SU-DHL-6 (cell line): ENCODE measurements at regions not wholly inside any gene's neighbourhood (a gene's known extent, or its start where the extent isn't known, plus 50 kb on each side); places are given as distances from the start of the nearest gene placed in this dataset.
A peak's percentile ranks its signal among the peaks of the same experiment; 100 is the strongest.

ENCODE experiments used
- H2AFZ ChIP-seq: fragments of 200-600 bp; sonication (generic); 2 replicates; pipeline ENCODE4 v1.6.1; 2014; ENCODE audit warnings: low read depth, mild to moderate bottlenecking, moderate library complexity, mixed read lengths, antibody characterized with exemption, low read length; ENCODE audit not compliant: severe bottlenecking
- H3F3A ChIP-seq: fragments of 200-600 bp; shearing (Covaris generic); 2 replicates; pipeline ENCODE4 v1.6.0; 2016; ENCODE audit warnings: antibody characterized with exemption, mild to moderate bottlenecking; ENCODE audit not compliant: insufficient read depth
- H3K27ac ChIP-seq: fragments of 200-600 bp; sonication (generic); 2 replicates; pipeline ENCODE4 v1.5.1; 2016; ENCODE audit warnings: low read depth, mild to moderate bottlenecking, low read length, moderate library complexity, mixed read lengths
- H3K27me3 ChIP-seq: fragments of 200-600 bp; sonication (generic), shearing (Covaris generic); 2 replicates; pipeline ENCODE4 v1.6.0; 2014; ENCODE audit warnings: mild to moderate bottlenecking, low read length
- H3K36me3 ChIP-seq: fragments of 200-600 bp; sonication (generic); 2 replicates; pipeline ENCODE4 v1.6.1; 2014; ENCODE audit warnings: mild to moderate bottlenecking, low read length, mixed read lengths
- H3K4me2 ChIP-seq: fragments of 300-600, 200-600 bp; shearing (Covaris generic), sonication (generic); 2 replicates; pipeline ENCODE4 v1.6.0; 2014; ENCODE audit warnings: low read length, low read depth, mild to moderate bottlenecking; ENCODE audit not compliant: poor library complexity, severe bottlenecking
- H3K4me3 ChIP-seq: fragments of 200-600 bp; sonication (generic); 2 replicates; pipeline ENCODE4 v1.5.1; 2014; ENCODE audit warnings: antibody characterized with exemption, low read length, mild to moderate bottlenecking, mixed read lengths; ENCODE audit not compliant: insufficient read depth, poor library complexity, severe bottlenecking
- H3K79me2 ChIP-seq: fragments of 200-600 bp; sonication (generic); 2 replicates; pipeline ENCODE4 v1.6.1; 2014; ENCODE audit warnings: mild to moderate bottlenecking, low read length, moderate library complexity; ENCODE audit not compliant: insufficient read depth
- H3K9ac ChIP-seq: fragments of 200-600 bp; sonication (generic); 2 replicates; pipeline ENCODE4 v1.7.0; 2014; ENCODE audit warnings: mild to moderate bottlenecking, low read length
- H3K9me2 ChIP-seq: fragments of 200-600 bp; sonication (generic); replicated peaks from 2 replicates; pipeline ENCODE4 v1.6.1; 2014; ENCODE audit warnings: low read length; ENCODE audit not compliant: insufficient read depth
- H3K9me3 ChIP-seq: fragments of 200-600 bp; sonication (generic); 2 replicates; pipeline ENCODE4 v1.6.1; 2014; ENCODE audit warnings: low read length, mixed read lengths; ENCODE audit not compliant: insufficient read depth
- H4K20me1 ChIP-seq: fragments of 200-600 bp; sonication (generic); 2 replicates; pipeline ENCODE4 v1.6.1; 2014; ENCODE audit warnings: low read depth, mild to moderate bottlenecking, antibody characterized with exemption, low read length, moderate library complexity, mixed read lengths
- CTCF ChIP-seq: fragments of 200-600 bp; sonication (generic); IDR thresholded peaks from one replicate; pipeline ENCODE4 v1.5.1; 2017; ENCODE audit warnings: antibody characterized with exemption, mild to moderate bottlenecking, low read length, moderate library complexity; ENCODE audit not compliant: insufficient read depth, poor library complexity, severe bottlenecking
- EZH2phosphoT487 ChIP-seq: fragments of 200-600 bp; sonication (generic), shearing (Covaris generic); conservative IDR thresholded peaks from 2 replicates; pipeline ENCODE4 v1.6.1; 2018; ENCODE audit warnings: mild to moderate bottlenecking, antibody characterized with exemption, low read length, moderate library complexity, mixed read lengths

GRCh38 chr2:145411493-145411892 is 891.6 kb upstream of the ZEB2 start:
- Histone ChIP-seq H3K27ac (peak overlapping the region; percentile 98), H3K27me3 (no peaks in the 10 kb centered on the region), H3K9me3 (peaks cover 23% of the 10 kb centered on the region; the same call in 1 of the 2 replicates), H3K9ac (peak overlapping the region; percentile 37), H3F3A (peaks cover 11% of the 10 kb centered on the region), H3K79me2 (no peaks in the 10 kb centered on the region), H3K4me3 (peak overlapping the region; percentile 36), H2AFZ (no peak overlapping the region), H3K36me3 (peaks cover 46% of the 10 kb centered on the region; the same call in 1 of the 2 replicates), H4K20me1 (no peaks in the 10 kb centered on the region), H3K4me2 (peak overlapping the region; percentile 71), H3K9me2 (no peaks in the 10 kb centered on the region)
- TF ChIP-seq CTCF = no peak
- TF ChIP-seq EZH2phosphoT487 = no peak

- no peak overlapping the region for H2AFZ ChIP-seq
- H3K27ac ChIP-seq = no peak overlapping the region
- no peaks in the 10 kb centered on the region for H3K9me2 ChIP-seq
- TF ChIP-seq CTCF = no peak
- TF ChIP-seq EZH2phosphoT487 = no peak
- no peak overlapping the region for H3K4me2 ChIP-seq
- H3K9me3 ChIP-seq = peaks cover 18% of the 10 kb centered on the region; the same call in 1 of the 2 replicates
- H3K27me3 ChIP-seq = no peaks in the 10 kb centered on the region
- no peak overlapping the region for H3K4me3 ChIP-seq
- peaks cover 44% of the 10 kb centered on the region; the same call in 1 of the 2 replicates for H3K36me3 ChIP-seq
- H3F3A ChIP-seq = peaks cover 11% of the 10 kb centered on the region
- H3K79me2 ChIP-seq = no peaks in the 10 kb centered on the region
- no peak overlapping the region for H3K9ac ChIP-seq
- no peaks in the 10 kb centered on the region for H4K20me1 ChIP-seq
Observed at GRCh38 chr2:145410086-145410485, 890.2 kb upstream of the ZEB2 start.

GRCh38 chr2:145408980-145409379 is 889.1 kb upstream of the ZEB2 start:
- Histone ChIP-seq H3F3A (peaks cover 11% of the 10 kb centered on the region), H2AFZ (no peak overlapping the region), H4K20me1 (no peaks in the 10 kb centered on the region), H3K9ac (no peak overlapping the region), H3K4me2 (no peak overlapping the region), H3K4me3 (no peak overlapping the region), H3K79me2 (no peaks in the 10 kb centered on the region), H3K36me3 (peaks cover 38% of the 10 kb centered on the region; the same call in 1 of the 2 replicates), H3K27me3 (no peaks in the 10 kb centered on the region), H3K9me3 (peaks cover 18% of the 10 kb centered on the region; the same call in 1 of the 2 replicates), H3K9me2 (no peaks in the 10 kb centered on the region), H3K27ac (no peak overlapping the region)
- no peak for TF ChIP-seq CTCF
- no peak for TF ChIP-seq EZH2phosphoT487
